Endothelial cell of hepatic sinusoid (primary cell): ENCODE measurements at regions not wholly inside any gene's neighbourhood (a gene's known extent, or its start where the extent isn't known, plus 50 kb on each side); places are given as distances from the start of the nearest gene placed in this dataset.
"Not testable (repeated sequence)": the region's sequence is repeated elsewhere in the genome, so short reads cannot be mapped to it uniquely, and the experiment has no call there.

Source experiments
- in situ Hi-C: cut with HindIII; loops from 2 replicates; pipeline ENCODE4 v1.10.0; 2017; ENCODE audit warnings: low sequenced_read_pairs

- in situ Hi-C loops: no loop called here
These were observed 265.9 kb upstream of the SPHKAP start for GRCh38 chr2:228447266-228447915.

GRCh38 chr2:228446734-228447133, 265.2 kb upstream of the SPHKAP start:
- in situ Hi-C loops: no loop called here

GRCh38 chr2:228444161-228444560, 262.7 kb upstream of the SPHKAP start:
- in situ Hi-C loops: no loop called here

- in situ Hi-C loops: no loop called here
These were observed 252.2 kb upstream of the SPHKAP start for GRCh38 chr2:228433721-228434120.

GRCh38 chr2:228432116-228432515, 250.6 kb upstream of the SPHKAP start:
- in situ Hi-C loops: no loop called here

GRCh38 chr2:228430986-228431385, 249.5 kb upstream of the SPHKAP start:
- in situ Hi-C loops: no loop called here

- in situ Hi-C loops: no loop called here
These were observed 245.2 kb upstream of the SPHKAP start for GRCh38 chr2:228426502-228427216.

GRCh38 chr2:228425411-228426060, 244.0 kb upstream of the SPHKAP start:
- in situ Hi-C loops: not testable (repeated sequence)

GRCh38 chr2:228417956-228418355, 236.5 kb upstream of the SPHKAP start:
- in situ Hi-C loops: no loop called here

GRCh38 chr2:228417526-228417925, 236.0 kb upstream of the SPHKAP start:
- in situ Hi-C loops: no loop called here

- in situ Hi-C loops: no loop called here
These were observed 228.6 kb upstream of the SPHKAP start for GRCh38 chr2:228410061-228410460.

GRCh38 chr2:228409493-228409892, 228.0 kb upstream of the SPHKAP start:
- in situ Hi-C loops: loop anchor here (5.0 to 10.0 kb wide), 2 partner anchors 48 to 65 kb away; no protein-coding TSS in a partner anchor

- in situ Hi-C loops: loop anchor here (5.0 to 10.0 kb wide), 2 partner anchors 49 to 64 kb away; no protein-coding TSS in a partner anchor
These were observed 227.2 kb upstream of the SPHKAP start for GRCh38 chr2:228408529-228409227.

- in situ Hi-C loops: loop anchor here (5.0 to 10.0 kb wide), 2 partner anchors 49 to 63 kb away; no protein-coding TSS in a partner anchor
These were observed 226.3 kb upstream of the SPHKAP start for GRCh38 chr2:228407821-228408220.

- in situ Hi-C loops: loop anchor here (10.0 kb wide), 1 partner anchor 56 kb away; no protein-coding TSS in a partner anchor
These were observed 219.8 kb upstream of the SPHKAP start for GRCh38 chr2:228401065-228401912.

GRCh38 chr2:228387776-228388175, 206.3 kb upstream of the SPHKAP start:
- in situ Hi-C loops: no loop called here

GRCh38 chr2:228378696-228379425, 197.4 kb upstream of the SPHKAP start:
- in situ Hi-C loops: no loop called here

- in situ Hi-C loops: no loop called here
These were observed 196.7 kb upstream of the SPHKAP start for GRCh38 chr2:228378233-228378632.

GRCh38 chr2:228377533-228377932, 196.0 kb upstream of the SPHKAP start:
- in situ Hi-C loops: no loop called here
